GM23248 (cell line): ENCODE measurements at regions not wholly inside any gene's neighbourhood (a gene's known extent, or its start where the extent isn't known, plus 50 kb on each side); places are given as distances from the start of the nearest gene placed in this dataset.
"Not testable (repeated sequence)": the region's sequence is repeated elsewhere in the genome, so short reads cannot be mapped to it uniquely, and the experiment has no call there.

ENCODE experiments used
- DNase-seq: peaks from one replicate; pipeline ENCODE4 v3.0.0-alpha.2; 2015
- H2AFZ ChIP-seq: fragments of 200-600 bp; sonication (generic); 2 replicates; pipeline ENCODE4 v1.6.1; 2016; ENCODE audit warnings: antibody characterized with exemption
- H3F3A ChIP-seq: fragments of 200-600 bp; sonication (generic); 2 replicates; pipeline ENCODE4 v1.6.1; 2016; ENCODE audit warnings: mild to moderate bottlenecking, antibody characterized with exemption, mixed run types; ENCODE audit not compliant: insufficient read depth
- H3K27ac ChIP-seq: fragments of 200-600 bp; sonication (generic); 2 replicates; pipeline ENCODE4 v1.5.1; 2016; ENCODE audit warnings: mild to moderate bottlenecking
- H3K27me3 ChIP-seq: fragments of 200-600 bp; sonication (generic); replicated peaks from 2 replicates; pipeline ENCODE4 v1.6.1; 2016; ENCODE audit warnings: mild to moderate bottlenecking; ENCODE audit not compliant: insufficient read depth
- H3K36me3 ChIP-seq: fragments of 200-600 bp; sonication (generic); 2 replicates; pipeline ENCODE4 v1.6.1; 2016; ENCODE audit warnings: low read depth, mild to moderate bottlenecking
- H3K4me1 ChIP-seq: fragments of 200-600 bp; sonication (generic); 2 replicates; pipeline ENCODE4 v1.6.1; 2016; ENCODE audit warnings: mild to moderate bottlenecking; ENCODE audit not compliant: insufficient read depth
- H3K4me2 ChIP-seq: fragments of 200-600 bp; sonication (generic); one replicate; pipeline ENCODE4 v1.6.1; 2016; ENCODE audit warnings: mild to moderate bottlenecking; ENCODE audit not compliant: unreplicated experiment
- H3K4me3 ChIP-seq: fragments of 200-600 bp; sonication (generic); 2 replicates; pipeline ENCODE4 v1.5.1; 2016; ENCODE audit warnings: mild to moderate bottlenecking
- H3K79me2 ChIP-seq: fragments of 200-600 bp; sonication (generic); 2 replicates; pipeline ENCODE4 v1.6.1; 2016; ENCODE audit warnings: mild to moderate bottlenecking; ENCODE audit not compliant: insufficient read depth
- H3K9ac ChIP-seq: fragments of 200-600 bp; sonication (generic); 2 replicates; pipeline ENCODE4 v1.6.1; 2016; ENCODE audit warnings: mild to moderate bottlenecking
- H3K9me2 ChIP-seq: fragments of 200-600 bp; sonication (generic); 2 replicates; pipeline ENCODE4 v1.6.1; 2016; ENCODE audit warnings: mixed run types, mild to moderate bottlenecking, moderate library complexity; ENCODE audit not compliant: insufficient read depth
- H3K9me3 ChIP-seq: fragments of 200-600 bp; sonication (generic); one replicate; pipeline ENCODE4 v1.6.1; 2017; ENCODE audit warnings: low read depth
- H4K20me1 ChIP-seq: fragments of 200-600 bp; sonication (generic); 2 replicates; pipeline ENCODE4 v1.6.0; 2016; ENCODE audit not compliant: insufficient read depth
- EZH2 ChIP-seq: fragments of 200-600 bp; sonication (generic); IDR thresholded peaks from 2 replicates; pipeline ENCODE4 v1.6.1; 2018; ENCODE audit warnings: antibody characterized with exemption, mild to moderate bottlenecking; ENCODE audit not compliant: insufficient read depth, poor library complexity, severe bottlenecking
- EZH2phosphoT487 ChIP-seq: fragments of 200-600 bp; sonication (generic); IDR thresholded peaks from 2 replicates; pipeline ENCODE4 v1.6.1; 2018; ENCODE audit warnings: antibody characterized with exemption, moderate library complexity, mild to moderate bottlenecking, low read depth; ENCODE audit not compliant: insufficient read depth
- WGBS, 2 experiments: methylation state at CpG; one replicate each; pipeline ENCODE4 v1.1.6; 2015 to 2017; ENCODE audit warnings: low lambda C conversion rate in 2 of 2, low coverage in 1 of 2; ENCODE audit errors: missing lambda C conversion rate in 2 of 2; 5-methylcytosine and 5-hydroxymethylcytosine counted together
- in situ Hi-C: fragments of 300-500 bp; cut with MboI; formaldehyde crosslinking; loops from 2 replicates; pipeline ENCODE4 v1.15.0; 2020

DNA sequence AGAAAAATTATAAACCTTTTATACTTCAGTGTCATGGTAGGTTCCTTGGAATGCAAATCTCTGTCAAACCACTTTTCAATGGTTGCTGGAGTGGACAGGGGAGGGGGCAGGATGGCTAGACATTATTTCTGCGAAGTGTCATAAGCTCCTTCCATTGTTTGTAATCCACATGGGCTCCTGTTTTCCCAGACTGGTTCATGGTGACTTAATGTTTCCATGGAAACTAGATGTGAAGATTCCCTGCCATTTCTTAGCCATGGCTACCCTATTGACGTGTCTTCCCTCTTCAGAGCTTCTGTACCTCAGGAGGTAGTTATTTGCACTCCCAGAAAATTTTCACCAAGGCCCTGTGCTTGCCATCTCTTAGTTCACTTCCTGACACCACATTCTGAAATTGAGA, 95.3 kb downstream of the UFM1 start:
- Histone ChIP-seq H3K4me1 (no peaks in the 10 kb centered on the region), H3K4me3 (no peak overlapping the region), H3K36me3 (no peaks in the 10 kb centered on the region), H3K4me2 (no peak overlapping the region), H4K20me1 (no peaks in the 10 kb centered on the region), H3K9ac (no peak overlapping the region), H3K27me3 (no peaks in the 10 kb centered on the region), H3K27ac (no peak overlapping the region), H2AFZ (no peak overlapping the region), H3K9me3 (no peaks in the 10 kb centered on the region), H3F3A (no peaks in the 10 kb centered on the region), H3K9me2 (no peaks in the 10 kb centered on the region; the same call in 1 of the 2 replicates), H3K79me2 (no peaks in the 10 kb centered on the region)
- in situ Hi-C loops = no loop called here
- TF ChIP-seq EZH2phosphoT487 (no peak), EZH2 (no peak)
- DNase-seq = no peak
- 73 to 83% methylated on average over 2 of the region's 2 CpGs for WGBS, 2 experiments

GRCh38 chr13:38452656-38453055, 103.0 kb downstream of the UFM1 start:
- DNase-seq = no peak
- H3K36me3 ChIP-seq = no peaks in the 10 kb centered on the region
- no peak overlapping the region for H3K4me2 ChIP-seq
- H3K9me3 ChIP-seq = no peaks in the 10 kb centered on the region
- no peak overlapping the region for H3K27ac ChIP-seq
- H3F3A ChIP-seq = no peaks in the 10 kb centered on the region
- no peaks in the 10 kb centered on the region for H3K79me2 ChIP-seq
- no peaks in the 10 kb centered on the region for H3K27me3 ChIP-seq
- H4K20me1 ChIP-seq = no peaks in the 10 kb centered on the region
- no peak overlapping the region for H2AFZ ChIP-seq
- no peaks in the 10 kb centered on the region for H3K4me1 ChIP-seq
- no peak overlapping the region for H3K4me3 ChIP-seq
- no peaks in the 10 kb centered on the region; the same call in 1 of the 2 replicates for H3K9me2 ChIP-seq
- 65% methylated on average over 3 of the region's 3 CpGs for WGBS, 2 experiments
- in situ Hi-C loops = no loop called here
- TF ChIP-seq EZH2 (no peak), EZH2phosphoT487 (no peak)
- H3K9ac ChIP-seq = no peak overlapping the region

GRCh38 chr13:38462605-38463004, 113.0 kb downstream of the UFM1 start:
- no peaks in the 10 kb centered on the region for H4K20me1 ChIP-seq
- no peak overlapping the region for H3K4me2 ChIP-seq
- 84% methylated on average over 7 of the region's 7 CpGs for WGBS, 2 experiments
- DNase-seq = no peak
- no peak overlapping the region for H3K4me3 ChIP-seq
- H3K9ac ChIP-seq = no peak overlapping the region
- no peak overlapping the region for H3K27ac ChIP-seq
- H3K36me3 ChIP-seq = no peaks in the 10 kb centered on the region
- no peaks in the 10 kb centered on the region for H3K9me2 ChIP-seq
- no peaks in the 10 kb centered on the region for H3K4me1 ChIP-seq
- H3K27me3 ChIP-seq = no peaks in the 10 kb centered on the region
- TF ChIP-seq EZH2phosphoT487 (no peak), EZH2 (no peak)
- no peak overlapping the region for H2AFZ ChIP-seq
- no peaks in the 10 kb centered on the region for H3K79me2 ChIP-seq
- H3K9me3 ChIP-seq = no peaks in the 10 kb centered on the region
- in situ Hi-C loops = no loop called here
- no peaks in the 10 kb centered on the region for H3F3A ChIP-seq

- no peak overlapping the region for H3K4me3 ChIP-seq
- no peak for DNase-seq
- H3F3A ChIP-seq = no peaks in the 10 kb centered on the region
- WGBS, 2 experiments = 54 to 63% methylated on average over 3 of the region's 3 CpGs
- no peaks in the 10 kb centered on the region for H3K27me3 ChIP-seq
- no peaks in the 10 kb centered on the region for H3K9me2 ChIP-seq
- no peaks in the 10 kb centered on the region for H3K9me3 ChIP-seq
- in situ Hi-C loops = no loop called here
- no peak overlapping the region for H3K27ac ChIP-seq
- H2AFZ ChIP-seq = no peak overlapping the region
- H4K20me1 ChIP-seq = no peaks in the 10 kb centered on the region
- no peaks in the 10 kb centered on the region for H3K4me1 ChIP-seq
- TF ChIP-seq EZH2 = no peak
- TF ChIP-seq EZH2phosphoT487 = no peak
- no peaks in the 10 kb centered on the region for H3K79me2 ChIP-seq
- no peaks in the 10 kb centered on the region for H3K36me3 ChIP-seq
- no peak overlapping the region for H3K4me2 ChIP-seq
- H3K9ac ChIP-seq = no peak overlapping the region
These were observed 113.4 kb downstream of the UFM1 start for GRCh38 chr13:38463048-38463447.

DNA sequence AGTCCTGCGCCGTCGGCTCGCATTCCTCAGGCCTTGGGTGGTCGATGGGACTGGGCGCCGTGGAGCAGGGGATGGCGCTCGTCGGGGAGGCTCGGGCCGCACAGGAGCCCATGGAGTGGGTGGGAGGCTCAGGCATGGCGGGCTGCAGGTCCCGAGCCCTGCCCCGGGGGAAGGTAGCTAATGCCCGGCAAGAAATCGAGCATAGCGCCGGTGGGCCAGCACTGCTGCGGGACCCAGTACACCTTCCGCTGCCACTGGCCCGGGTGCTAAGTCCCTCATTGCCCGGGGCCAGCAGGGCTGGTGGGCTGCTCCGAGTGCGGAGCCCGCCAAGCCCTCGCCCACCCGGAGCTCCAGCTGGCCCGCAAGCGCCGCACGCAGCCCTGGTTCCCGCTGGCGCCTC, 122.8 kb downstream of the UFM1 start:
- H3K4me3 ChIP-seq, DNase-seq, H3F3A ChIP-seq, H3K9me3 ChIP-seq, H3K9me2 ChIP-seq, H3K9ac ChIP-seq, H2AFZ ChIP-seq, H3K27ac ChIP-seq, H3K27me3 ChIP-seq, H3K4me2 ChIP-seq, H3K79me2 ChIP-seq, H4K20me1 ChIP-seq, H3K36me3 ChIP-seq, in situ Hi-C loops, H3K4me1 ChIP-seq: not testable (repeated sequence)
- 84 to 87% methylated on average over 23 to 34 of the region's 34 CpGs for WGBS, 2 experiments
